ENCODE measurements at regions not wholly inside any gene's neighbourhood (a gene's known extent, or its start where the extent isn't known, plus 50 kb on each side); places are given as distances from the start of the nearest gene placed in this dataset.

- H3K27me3 Mint-ChIP-seq (ENCODE audit: low read depth), result peaks cover 2% of the 10 kb centered on the region
- DNase-seq (no peak), ATAC-seq (no peak)
These were observed 72.3 kb upstream of the NTPCR start for GRCh38 chr1:232878086-232878485.

GRCh38 chr1:232880354-232880753 lies 70.1 kb upstream of the NTPCR start:
- no peaks in the 10 kb centered on the region for H3K9me3 Mint-ChIP-seq
- H3K27me3 Mint-ChIP-seq (ENCODE audit: low read depth), result no peaks in the 10 kb centered on the region
- H3K4me3 Mint-ChIP-seq, result no peak overlapping the region
- peaks cover 5% of the 10 kb centered on the region for H3K4me1 Mint-ChIP-seq (ENCODE audit: low read depth)
- no peaks in the 10 kb centered on the region for H3K36me3 Mint-ChIP-seq (ENCODE audit: insufficient read depth)
- DNase-seq (no peak), ATAC-seq (no peak)

More at GRCh38 chr1:232878086-232878485, 72.3 kb upstream of the NTPCR start:
- Mint-ChIP-seq H3K4me3 (no peak overlapping the region), H3K9me3 (no peaks in the 10 kb centered on the region), H3K4me1 (ENCODE audit: low read depth) (peaks cover 5% of the 10 kb centered on the region), H3K36me3 (ENCODE audit: insufficient read depth) (no peaks in the 10 kb centered on the region)

DNA sequence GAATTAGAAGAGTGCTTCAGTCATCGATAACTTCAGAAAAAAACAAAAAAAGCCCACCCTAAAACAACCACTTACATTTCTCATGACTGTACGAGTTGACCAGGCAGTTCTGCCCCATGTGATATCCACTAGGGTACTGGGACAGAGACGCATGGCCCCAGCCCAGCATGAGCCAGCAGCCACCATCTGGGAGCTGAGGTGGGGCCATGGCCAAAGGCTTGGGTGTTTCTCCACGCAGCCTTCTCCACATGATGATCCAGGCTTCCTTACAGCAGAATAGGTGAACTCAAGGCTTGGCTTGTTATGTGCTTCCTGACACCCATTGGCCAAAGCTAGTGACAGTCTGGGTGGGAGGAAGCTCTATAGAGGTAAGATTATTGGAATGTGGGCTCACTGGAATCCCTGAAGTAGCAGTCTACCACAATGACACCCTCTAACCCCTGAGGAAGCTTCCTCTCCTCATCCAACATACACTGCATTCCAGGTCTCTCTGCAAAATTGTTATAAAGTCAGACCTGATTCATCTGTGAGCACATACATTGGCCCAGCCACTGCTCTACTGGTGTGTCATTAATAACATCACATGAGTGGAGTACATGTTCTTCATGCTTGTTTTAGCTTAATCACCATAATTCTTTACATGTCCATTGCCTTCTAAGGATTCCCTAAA lies 66.3 kb upstream of the NTPCR start:
- no peak for ATAC-seq
- Mint-ChIP-seq H3K27me3 (ENCODE audit: low read depth) (no peaks in the 10 kb centered on the region), H3K36me3 (ENCODE audit: insufficient read depth) (no peaks in the 10 kb centered on the region), H3K9me3 (no peaks in the 10 kb centered on the region), H3K4me1 (ENCODE audit: low read depth) (no peaks in the 10 kb centered on the region), H3K4me3 (no peak overlapping the region)
- no peak for DNase-seq

DNA sequence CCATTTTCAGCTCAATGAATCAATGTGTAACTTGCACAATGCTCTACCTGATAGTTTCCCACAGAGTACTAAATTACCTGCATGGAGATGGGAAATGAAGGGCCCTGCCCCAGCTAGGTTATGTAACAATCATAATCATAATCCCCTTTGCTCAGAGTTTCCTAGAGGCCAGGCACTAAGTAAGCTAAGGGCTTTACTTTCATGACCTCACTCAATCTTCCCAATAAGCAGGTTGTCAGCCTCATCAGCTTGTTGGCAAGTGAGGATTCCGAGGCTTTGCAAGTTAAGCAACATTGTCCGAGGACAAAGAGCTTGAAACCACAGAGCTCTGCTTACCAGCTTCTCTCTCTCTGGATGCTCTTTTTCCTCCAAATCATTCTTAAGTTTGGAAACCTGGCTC lies 64.1 kb upstream of the NTPCR start:
- H3K27me3 Mint-ChIP-seq (ENCODE audit: low read depth), result no peaks in the 10 kb centered on the region
- no peaks in the 10 kb centered on the region for H3K9me3 Mint-ChIP-seq

DNA sequence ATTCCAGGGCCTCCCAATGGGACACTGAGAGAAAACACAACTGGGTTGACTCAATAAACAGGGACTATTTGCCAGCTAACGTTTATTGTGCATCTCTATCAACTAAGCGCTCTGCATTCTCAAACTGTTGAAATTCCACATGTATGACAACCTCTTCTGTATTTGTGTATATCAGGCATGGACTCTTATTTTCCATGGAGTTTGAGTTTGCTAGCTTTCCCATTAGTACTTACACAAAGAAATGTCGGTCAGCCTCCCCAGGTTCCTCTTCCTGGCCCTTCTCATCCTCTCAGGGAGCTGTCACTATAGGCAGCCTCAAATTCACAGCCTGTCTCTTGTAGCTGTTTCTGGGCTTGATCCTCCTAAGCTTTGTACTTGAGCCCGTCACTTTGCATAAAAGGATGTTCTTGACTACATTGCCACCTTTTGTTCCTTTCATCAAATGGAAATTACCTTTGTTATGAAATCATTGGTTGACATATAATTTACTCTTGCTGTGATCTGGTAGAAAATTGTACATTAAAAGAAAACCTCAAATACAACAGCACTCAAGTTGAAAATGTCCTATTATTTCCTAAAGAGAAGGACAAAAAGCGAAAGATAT lies 60.0 kb upstream of the NTPCR start:
- DNase-seq (no peak), ATAC-seq (no peak)
- H3K4me1 Mint-ChIP-seq (ENCODE audit: low read depth), result peaks cover 10% of the 10 kb centered on the region
- H3K27me3 Mint-ChIP-seq (ENCODE audit: low read depth), result no peaks in the 10 kb centered on the region
- H3K36me3 Mint-ChIP-seq (ENCODE audit: insufficient read depth), result no peaks in the 10 kb centered on the region
- no peaks in the 10 kb centered on the region for H3K9me3 Mint-ChIP-seq
- no peak overlapping the region for H3K4me3 Mint-ChIP-seq

More for the DNA sequence above, 64.1 kb upstream of the NTPCR start:
- ATAC-seq (no peak), DNase-seq (no peak)
- no peaks in the 10 kb centered on the region for H3K36me3 Mint-ChIP-seq (ENCODE audit: insufficient read depth)
- peaks cover 7% of the 10 kb centered on the region for H3K4me1 Mint-ChIP-seq (ENCODE audit: low read depth)
- no peak overlapping the region for H3K4me3 Mint-ChIP-seq

- Mint-ChIP-seq H3K9me3 (no peaks in the 10 kb centered on the region), H3K4me1 (ENCODE audit: low read depth) (peaks cover 10% of the 10 kb centered on the region), H3K36me3 (ENCODE audit: insufficient read depth) (no peaks in the 10 kb centered on the region), H3K4me3 (no peak overlapping the region), H3K27me3 (ENCODE audit: low read depth) (no peaks in the 10 kb centered on the region)
- DNase-seq, result no peak
- no peak for ATAC-seq
These were observed 59.3 kb upstream of the NTPCR start for GRCh38 chr1:232891071-232891470.

- Mint-ChIP-seq H3K36me3 (ENCODE audit: insufficient read depth) (no peaks in the 10 kb centered on the region), H3K4me3 (no peak overlapping the region)
These were observed 58.6 kb upstream of the NTPCR start for GRCh38 chr1:232891656-232892317.

GRCh38 chr1:232893481-232894313 lies 56.7 kb upstream of the NTPCR start:
- ATAC-seq, result no peak
- Mint-ChIP-seq H3K9me3 (no peaks in the 10 kb centered on the region), H3K36me3 (ENCODE audit: insufficient read depth) (no peaks in the 10 kb centered on the region), H3K4me1 (ENCODE audit: low read depth) (peaks cover 10% of the 10 kb centered on the region), H3K27me3 (ENCODE audit: low read depth) (no peaks in the 10 kb centered on the region), H3K4me3 (no peak overlapping the region)
- DNase-seq, result no peak

More at GRCh38 chr1:232891656-232892317, 58.6 kb upstream of the NTPCR start:
- ATAC-seq, result no peak
- no peaks in the 10 kb centered on the region for H3K9me3 Mint-ChIP-seq
- peaks cover 10% of the 10 kb centered on the region for H3K4me1 Mint-ChIP-seq (ENCODE audit: low read depth)
- H3K27me3 Mint-ChIP-seq (ENCODE audit: low read depth), result no peaks in the 10 kb centered on the region
- DNase-seq, result no peak

GRCh38 chr1:232894436-232894835 lies 56.0 kb upstream of the NTPCR start:
- DNase-seq (no peak), ATAC-seq (no peak)
- H3K4me1 Mint-ChIP-seq (ENCODE audit: low read depth), result peaks cover 10% of the 10 kb centered on the region
- no peaks in the 10 kb centered on the region for H3K36me3 Mint-ChIP-seq (ENCODE audit: insufficient read depth)
- H3K9me3 Mint-ChIP-seq, result no peaks in the 10 kb centered on the region
- no peaks in the 10 kb centered on the region for H3K27me3 Mint-ChIP-seq (ENCODE audit: low read depth)
- H3K4me3 Mint-ChIP-seq, result no peak overlapping the region

DNA sequence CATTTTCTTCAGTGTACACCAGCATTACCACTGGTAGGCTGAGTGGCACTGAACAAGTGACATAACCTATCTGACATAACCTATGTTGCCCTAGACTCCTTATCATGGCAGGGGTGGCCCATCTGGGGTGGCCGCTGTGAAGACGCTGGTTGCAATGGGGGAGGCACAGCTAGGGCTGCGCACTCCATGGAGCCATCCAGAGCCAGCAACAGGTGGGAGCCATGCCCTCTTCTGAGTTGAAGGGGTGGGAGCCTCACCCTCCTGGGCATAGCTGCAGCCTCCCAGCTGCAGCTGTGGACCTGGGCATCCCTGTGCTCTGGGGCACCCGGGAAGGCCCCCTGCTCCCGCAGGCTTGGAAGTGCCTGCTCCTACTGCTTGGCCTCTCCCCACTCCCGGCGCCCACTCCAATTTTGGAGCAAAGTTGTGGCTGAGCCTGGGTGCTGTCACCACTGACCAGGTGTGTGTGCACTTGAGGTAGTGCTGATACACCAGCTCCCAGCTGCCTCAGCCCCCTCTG lies 52.4 kb upstream of the NTPCR start:
- no peak for DNase-seq
- Mint-ChIP-seq H3K27me3 (ENCODE audit: low read depth) (no peaks in the 10 kb centered on the region), H3K9me3 (no peaks in the 10 kb centered on the region), H3K36me3 (ENCODE audit: insufficient read depth) (no peaks in the 10 kb centered on the region), H3K4me3 (no peak overlapping the region), H3K4me1 (ENCODE audit: low read depth) (peaks cover 10% of the 10 kb centered on the region)
- no peak for ATAC-seq

- no peaks in the 10 kb centered on the region for H3K9me3 Mint-ChIP-seq
- DNase-seq (no peak), ATAC-seq (no peak)
- peaks cover 10% of the 10 kb centered on the region for H3K4me1 Mint-ChIP-seq (ENCODE audit: low read depth)
- no peak overlapping the region for H3K4me3 Mint-ChIP-seq
- H3K36me3 Mint-ChIP-seq (ENCODE audit: insufficient read depth), result no peaks in the 10 kb centered on the region
- H3K27me3 Mint-ChIP-seq (ENCODE audit: low read depth), result no peaks in the 10 kb centered on the region
These were observed 51.1 kb upstream of the NTPCR start for GRCh38 chr1:232899268-232899667.

DNA sequence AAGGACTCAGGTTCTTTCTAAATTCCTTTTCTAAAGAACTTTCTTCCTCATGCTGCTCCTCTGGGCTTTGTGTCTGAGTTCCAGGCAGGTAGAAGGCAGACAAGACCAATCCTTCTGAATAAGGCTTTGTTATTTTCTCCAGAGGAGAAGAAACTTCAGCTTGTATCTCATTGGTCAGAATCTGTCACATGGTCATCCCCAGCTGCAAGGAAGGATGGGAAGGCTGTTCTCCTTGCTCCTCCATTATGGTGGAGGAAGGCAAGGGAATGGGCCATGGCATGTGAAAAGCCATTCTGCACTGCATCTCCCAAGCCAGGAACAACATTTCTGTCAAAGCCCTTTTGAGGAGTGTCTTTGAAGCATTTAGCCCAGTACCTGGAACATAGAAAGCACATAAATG lies 50.6 kb upstream of the NTPCR start:
- no peaks in the 10 kb centered on the region for H3K36me3 Mint-ChIP-seq (ENCODE audit: insufficient read depth)
- DNase-seq, result no peak
- no peak overlapping the region for H3K4me3 Mint-ChIP-seq
- ATAC-seq, result no peak
- peaks cover 11% of the 10 kb centered on the region for H3K4me1 Mint-ChIP-seq (ENCODE audit: low read depth)
- H3K27me3 Mint-ChIP-seq (ENCODE audit: low read depth), result no peaks in the 10 kb centered on the region
- H3K9me3 Mint-ChIP-seq, result no peaks in the 10 kb centered on the region

Data from activated T-cell treated with anti-CD3 and anti-CD28 coated beads, Interleukin-2, amount 50 U/mL, for 4 hours (primary cell).